SK-N-SH (cell line): ENCODE measurements at regions not wholly inside any gene's neighbourhood (a gene's known extent, or its start where the extent isn't known, plus 50 kb on each side); places are given as distances from the start of the nearest gene placed in this dataset.
"Not testable (repeated sequence)": the region's sequence is repeated elsewhere in the genome, so short reads cannot be mapped to it uniquely, and the experiment has no call there.

Experiments used
- CTCF ChIA-PET: fragments of 300-600, 350-600 bp; formaldehyde crosslinking; extraction: SDS; loops from one replicate; lab custom pipeline; 2021; lab: Yijun Ruan, JAX
- POLR2A ChIA-PET: fragments of 350-600 bp; sonication (Branson Sonifier 250); formaldehyde crosslinking; extraction: SDS; loops from one replicate; lab custom pipeline; 2020; ENCODE audit warnings: antibody characterized with exemption, inconsistent platforms; lab: Yijun Ruan, JAX
- DNase-seq: peaks from one replicate; pipeline ENCODE4 v3.0.0; 2012
- H2AFZ ChIP-seq: fragments of 200-600 bp; sonication (generic); 2 replicates; pipeline ENCODE4 v1.8.1; 2016; ENCODE audit warnings: antibody characterized with exemption, mild to moderate bottlenecking, low read depth
- H3F3A ChIP-seq: fragments of 200-600 bp; sonication (generic); replicated peaks from 2 replicates; pipeline ENCODE3; 2016; ENCODE audit warnings: antibody characterized with exemption, mild to moderate bottlenecking; ENCODE audit not compliant: insufficient read depth
- H3K27ac ChIP-seq, 2 experiments: fragments of 200-500 bp in 1 of 2; fragments of 200-600 bp in 1 of 2; sonication (Bioruptor generic) in 1 of 2; sonication (generic), shearing (Covaris generic) in 1 of 2; 2 replicates each; pipeline versions ENCODE4 v1.5.1 to v1.6.1; 2014 to 2016; ENCODE audit warnings: low read depth in 2 of 2, inconsistent platforms in 1 of 2, low read length in 1 of 2, mild to moderate bottlenecking in 1 of 2, mixed read lengths in 1 of 2
- H3K27me3 ChIP-seq: fragments of 200-600 bp; sonication (generic), shearing (Covaris generic); 2 replicates; pipeline ENCODE4 v1.6.1; 2016; ENCODE audit warnings: mixed run types; ENCODE audit not compliant: insufficient read depth
- H3K36me3 ChIP-seq, 2 experiments: fragments of 200-500 bp in 1 of 2; fragments of 200-600 bp in 1 of 2; sonication (Bioruptor generic) in 1 of 2; sonication (generic) in 1 of 2; replicated peaks in 1 of 2; 2 replicates each; pipeline versions ENCODE3 to v1.5.1; 2014 to 2016; ENCODE audit warnings: low read length in 1 of 2, mild to moderate bottlenecking in 1 of 2; ENCODE audit not compliant: insufficient read depth in 2 of 2, control insufficient read depth in 1 of 2
- H3K4me1 ChIP-seq, 2 experiments: fragments of 200-500 bp in 1 of 2; fragments of 200-600 bp in 1 of 2; sonication (Bioruptor generic) in 1 of 2; sonication (generic), shearing (Covaris generic) in 1 of 2; 2 replicates each; pipeline versions ENCODE4 v1.5.1 to v1.6.1; 2014 to 2016; ENCODE audit warnings: low read depth in 1 of 2, low read length in 1 of 2, mixed run types in 1 of 2; ENCODE audit not compliant: insufficient read depth in 2 of 2, control insufficient read depth in 1 of 2
- H3K4me2 ChIP-seq: fragments of 200-600 bp; sonication (generic), shearing (Covaris generic); 2 replicates; pipeline ENCODE4 v1.6.1; 2017; ENCODE audit warnings: mixed run types
- H3K4me3 ChIP-seq, 2 experiments: fragments of 200-500 bp in 1 of 2; fragments of 200-600 bp in 1 of 2; sonication (Bioruptor generic) in 1 of 2; sonication (generic), shearing (Covaris generic) in 1 of 2; 2 replicates each; pipeline versions ENCODE4 v1.5.1 to v1.8.1; 2014 to 2016; ENCODE audit warnings: low read depth in 2 of 2, inconsistent platforms in 1 of 2, low read length in 1 of 2, mild to moderate bottlenecking in 1 of 2, mixed read lengths in 1 of 2, moderate library complexity in 1 of 2
- H3K79me2 ChIP-seq: fragments of 200-600 bp; sonication (generic); 2 replicates; pipeline ENCODE4 v1.8.1; 2017; ENCODE audit warnings: mild to moderate bottlenecking; ENCODE audit not compliant: insufficient read depth
- H3K9ac ChIP-seq: fragments of 200-600 bp; sonication (generic); 2 replicates; pipeline ENCODE4 v1.6.1; 2017; ENCODE audit warnings: mixed run types
- H3K9me2 ChIP-seq: fragments of 200-600 bp; sonication (generic); 2 replicates; pipeline ENCODE4 v1.6.1; 2017; ENCODE audit warnings: mixed run types
- H3K9me3 ChIP-seq: fragments of 200-600 bp; sonication (generic); 2 replicates; pipeline ENCODE4 v1.6.1; 2017; ENCODE audit warnings: mixed run types, mild to moderate bottlenecking, moderate library complexity
- H4K20me1 ChIP-seq: fragments of 200-600 bp; sonication (generic); 2 replicates; pipeline ENCODE4 v1.6.1; 2017; ENCODE audit warnings: mild to moderate bottlenecking, mixed run types; ENCODE audit not compliant: insufficient read depth
- FOSL2 ChIP-seq: IDR thresholded peaks from 2 replicates; pipeline ENCODE4 v1.4.0; 2012; ENCODE audit warnings: low read depth, mild to moderate bottlenecking, moderate library complexity, borderline replicate concordance
- FOXJ3 ChIP-seq: sonication (generic); formaldehyde crosslinking; IDR thresholded peaks from 2 replicates; pipeline ENCODE4 v1.5.1; 2020; ENCODE audit warnings: mild to moderate bottlenecking, missing genetic modification reagents
- FOXM1 ChIP-seq: IDR thresholded peaks from 2 replicates; pipeline ENCODE4 v1.4.0; 2012; ENCODE audit warnings: low read depth, mild to moderate bottlenecking
- MXI1 ChIP-seq: IDR thresholded peaks from 2 replicates; pipeline ENCODE4 v1.6.1; 2012; ENCODE audit warnings: mild to moderate bottlenecking, low read depth, low read length, improper control_type of control experiment
- NFIC ChIP-seq: IDR thresholded peaks from 2 replicates; pipeline ENCODE4 v1.4.0; 2012; ENCODE audit warnings: borderline replicate concordance
- RAD21 ChIP-seq: IDR thresholded peaks from 2 replicates; pipeline ENCODE4 v1.6.1; 2012; ENCODE audit warnings: mild to moderate bottlenecking, low read length
- RCOR1 ChIP-seq: fragments of 150-350 bp; IDR thresholded peaks from 2 replicates; pipeline ENCODE4 v1.6.1; 2017; ENCODE audit warnings: antibody characterized with exemption, low read length
- WGBS: methylation state at CpG from one replicate; pipeline ENCODE4 v1.1.6; 2017; ENCODE audit warnings: low lambda C conversion rate; 5-methylcytosine and 5-hydroxymethylcytosine counted together
- TF ChIP-seq, protein P1 (sequence below): IDR thresholded peaks from 2 replicates; pipeline ENCODE4 v1.4.0; 2012; ENCODE audit warnings: low read depth
- TF ChIP-seq, protein P2 (sequence below): IDR thresholded peaks from 2 replicates; pipeline ENCODE4 v1.6.1; 2012; ENCODE audit warnings: mild to moderate bottlenecking, low read depth, low read length, moderate library complexity
- TF ChIP-seq, protein P3 (sequence below): fragments of 150-350 bp; IDR thresholded peaks from 2 replicates; pipeline ENCODE4 v1.6.1; 2016; ENCODE audit warnings: mild to moderate bottlenecking, low read depth, low read length

DNA sequence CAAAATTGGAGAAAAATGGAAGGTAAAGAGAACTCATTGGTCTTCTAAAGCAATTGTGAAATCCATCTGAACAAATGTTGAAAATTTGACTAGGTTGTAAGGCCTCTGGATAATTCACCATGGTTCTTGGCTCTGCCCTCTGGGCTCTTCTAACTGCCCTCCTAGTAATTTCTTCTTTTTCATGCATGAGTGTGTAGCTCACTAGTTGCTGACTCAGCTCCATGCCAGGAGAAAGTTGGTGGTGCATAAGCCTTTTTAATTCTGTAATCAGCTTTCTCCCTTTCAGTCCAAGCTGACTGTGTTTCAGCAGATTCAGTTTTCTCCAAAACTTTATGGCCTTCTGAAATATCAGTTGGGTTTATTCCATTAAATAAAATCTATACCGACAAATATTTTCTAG lies 877.8 kb upstream of the ATXN7L3B start:
- 0% methylated on average over 1 of the region's 1 CpG for WGBS
- H3K9me3 ChIP-seq: no peaks in the 10 kb centered on the region
- no peak for TF ChIP-seq RAD21
- TF ChIP-seq, protein P1, sequence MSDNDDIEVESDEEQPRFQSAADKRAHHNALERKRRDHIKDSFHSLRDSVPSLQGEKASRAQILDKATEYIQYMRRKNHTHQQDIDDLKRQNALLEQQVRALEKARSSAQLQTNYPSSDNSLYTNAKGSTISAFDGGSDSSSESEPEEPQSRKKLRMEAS: no peak
- TF ChIP-seq, protein P2, sequence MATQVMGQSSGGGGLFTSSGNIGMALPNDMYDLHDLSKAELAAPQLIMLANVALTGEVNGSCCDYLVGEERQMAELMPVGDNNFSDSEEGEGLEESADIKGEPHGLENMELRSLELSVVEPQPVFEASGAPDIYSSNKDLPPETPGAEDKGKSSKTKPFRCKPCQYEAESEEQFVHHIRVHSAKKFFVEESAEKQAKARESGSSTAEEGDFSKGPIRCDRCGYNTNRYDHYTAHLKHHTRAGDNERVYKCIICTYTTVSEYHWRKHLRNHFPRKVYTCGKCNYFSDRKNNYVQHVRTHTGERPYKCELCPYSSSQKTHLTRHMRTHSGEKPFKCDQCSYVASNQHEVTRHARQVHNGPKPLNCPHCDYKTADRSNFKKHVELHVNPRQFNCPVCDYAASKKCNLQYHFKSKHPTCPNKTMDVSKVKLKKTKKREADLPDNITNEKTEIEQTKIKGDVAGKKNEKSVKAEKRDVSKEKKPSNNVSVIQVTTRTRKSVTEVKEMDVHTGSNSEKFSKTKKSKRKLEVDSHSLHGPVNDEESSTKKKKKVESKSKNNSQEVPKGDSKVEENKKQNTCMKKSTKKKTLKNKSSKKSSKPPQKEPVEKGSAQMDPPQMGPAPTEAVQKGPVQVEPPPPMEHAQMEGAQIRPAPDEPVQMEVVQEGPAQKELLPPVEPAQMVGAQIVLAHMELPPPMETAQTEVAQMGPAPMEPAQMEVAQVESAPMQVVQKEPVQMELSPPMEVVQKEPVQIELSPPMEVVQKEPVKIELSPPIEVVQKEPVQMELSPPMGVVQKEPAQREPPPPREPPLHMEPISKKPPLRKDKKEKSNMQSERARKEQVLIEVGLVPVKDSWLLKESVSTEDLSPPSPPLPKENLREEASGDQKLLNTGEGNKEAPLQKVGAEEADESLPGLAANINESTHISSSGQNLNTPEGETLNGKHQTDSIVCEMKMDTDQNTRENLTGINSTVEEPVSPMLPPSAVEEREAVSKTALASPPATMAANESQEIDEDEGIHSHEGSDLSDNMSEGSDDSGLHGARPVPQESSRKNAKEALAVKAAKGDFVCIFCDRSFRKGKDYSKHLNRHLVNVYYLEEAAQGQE: no peak
- TF ChIP-seq, all 33 proteins: peak for 0
- no peaks in the 10 kb centered on the region for H4K20me1 ChIP-seq
- H2AFZ ChIP-seq: no peak overlapping the region
- no peak overlapping the region for H3K4me2 ChIP-seq
- no peak for DNase-seq
- CTCF ChIA-PET: no interaction called here
- no peak overlapping the region for H3K27ac ChIP-seq
- POLR2A ChIA-PET: no interaction called here
- no peaks in the 10 kb centered on the region for H3F3A ChIP-seq
- H3K27me3 ChIP-seq: no peaks in the 10 kb centered on the region
- H3K4me1 ChIP-seq: no peaks in the 10 kb centered on the region
- no peak overlapping the region for H3K4me3 ChIP-seq
- H3K36me3 ChIP-seq: no peaks in the 10 kb centered on the region
- H3K79me2 ChIP-seq: no peaks in the 10 kb centered on the region
- H3K9me2 ChIP-seq: no peaks in the 10 kb centered on the region
- H3K9ac ChIP-seq: no peak overlapping the region

DNA sequence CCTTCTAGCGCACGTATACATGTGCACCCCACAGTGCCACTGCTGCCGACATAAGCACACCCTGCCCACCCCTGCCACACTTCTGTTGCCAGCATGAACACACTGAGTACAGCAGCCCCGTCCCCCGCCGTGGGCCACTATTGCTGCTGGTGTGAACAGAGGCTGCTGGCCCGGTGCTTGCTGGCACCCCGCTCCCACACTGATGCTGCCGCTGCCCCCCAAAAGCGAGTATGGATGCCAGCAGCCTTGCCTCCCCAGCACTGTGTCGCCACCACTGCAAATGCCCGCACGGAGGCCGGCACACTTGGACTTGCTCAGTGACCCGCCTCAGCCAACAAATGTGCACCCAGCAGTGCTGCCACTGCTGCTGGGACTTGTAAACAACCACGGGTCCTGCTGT lies 872.4 kb upstream of the ATXN7L3B start:
- H2AFZ ChIP-seq: no peak overlapping the region
- no peaks in the 10 kb centered on the region for H3K27me3 ChIP-seq
- H3K4me3 ChIP-seq: no peak overlapping the region
- no peaks in the 10 kb centered on the region for H3K9me3 ChIP-seq
- ChIA-PET POLR2A (no interaction called here), CTCF (no interaction called here)
- no peak overlapping the region for H3K9ac ChIP-seq
- H3K9me2 ChIP-seq: no peaks in the 10 kb centered on the region
- H3K27ac ChIP-seq: no peak overlapping the region
- H3K4me2 ChIP-seq: no peak overlapping the region
- TF ChIP-seq RAD21 (no peak), FOXM1 (no peak), RCOR1 (no peak), FOSL2 (no peak), FOXJ3 (no peak), NFIC (no peak), MXI1 (no peak)
- TF ChIP-seq, protein P3, sequence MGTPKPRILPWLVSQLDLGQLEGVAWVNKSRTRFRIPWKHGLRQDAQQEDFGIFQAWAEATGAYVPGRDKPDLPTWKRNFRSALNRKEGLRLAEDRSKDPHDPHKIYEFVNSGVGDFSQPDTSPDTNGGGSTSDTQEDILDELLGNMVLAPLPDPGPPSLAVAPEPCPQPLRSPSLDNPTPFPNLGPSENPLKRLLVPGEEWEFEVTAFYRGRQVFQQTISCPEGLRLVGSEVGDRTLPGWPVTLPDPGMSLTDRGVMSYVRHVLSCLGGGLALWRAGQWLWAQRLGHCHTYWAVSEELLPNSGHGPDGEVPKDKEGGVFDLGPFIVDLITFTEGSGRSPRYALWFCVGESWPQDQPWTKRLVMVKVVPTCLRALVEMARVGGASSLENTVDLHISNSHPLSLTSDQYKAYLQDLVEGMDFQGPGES: no peak
- no peaks in the 10 kb centered on the region for H3K79me2 ChIP-seq
- H3K36me3 ChIP-seq: no peaks in the 10 kb centered on the region
- 33% methylated on average over 16 of the region's 16 CpGs for WGBS
- H4K20me1 ChIP-seq: no peaks in the 10 kb centered on the region
- H3F3A ChIP-seq: no peaks in the 10 kb centered on the region
- DNase-seq: no peak
- H3K4me1 ChIP-seq: no peaks in the 10 kb centered on the region

DNA sequence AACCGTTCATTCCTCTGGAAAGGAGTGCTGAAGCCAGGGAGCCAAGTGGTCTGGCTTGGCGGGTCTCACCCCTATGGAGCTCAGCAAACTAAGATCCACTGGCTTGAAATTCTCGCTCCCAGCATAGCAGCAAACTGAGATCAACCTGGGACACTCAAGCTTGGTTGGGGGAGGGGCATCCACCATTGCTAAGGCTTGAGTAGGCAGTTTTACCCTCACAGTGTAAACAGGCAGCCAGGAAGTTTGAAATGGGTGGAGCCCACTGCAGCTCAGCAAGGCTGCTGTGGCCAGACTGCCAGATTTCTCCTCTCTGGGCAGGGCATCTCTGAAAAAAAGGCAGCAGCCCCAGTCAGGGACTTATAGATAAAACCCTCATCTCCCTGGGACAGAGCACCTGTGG lies 866.1 kb upstream of the ATXN7L3B start:
- WGBS: no CpG with 5 or more reads among the region's 3 CpGs
- H3K9me2 ChIP-seq, H4K20me1 ChIP-seq, H3K9ac ChIP-seq, H3K4me3 ChIP-seq, H3K27me3 ChIP-seq, H3K4me1 ChIP-seq, POLR2A ChIA-PET, H3K9me3 ChIP-seq, H3K4me2 ChIP-seq, H3K36me3 ChIP-seq, DNase-seq, H2AFZ ChIP-seq, CTCF ChIA-PET, H3K79me2 ChIP-seq, H3K27ac ChIP-seq, H3F3A ChIP-seq: not testable (repeated sequence)
